GM23338 (cell line): ENCODE measurements at regions not wholly inside any gene's neighbourhood (a gene's known extent, or its start where the extent isn't known, plus 50 kb on each side); places are given as distances from the start of the nearest gene placed in this dataset.

Source experiments
- ATAC-seq: fragments of 200-7000 bp; cut with Tn5 transposase; 3 replicates; pipeline ENCODE4 v1.9.1; 2020
- DNase-seq: peaks from one replicate; pipeline ENCODE4 v3.0.0-alpha.2; 2015; ENCODE audit warnings: low spot score
- H2AFZ ChIP-seq: fragments of 200-600 bp; sonication (generic); 2 replicates; pipeline ENCODE4 v1.8.0; 2016; ENCODE audit warnings: antibody characterized with exemption, mild to moderate bottlenecking, moderate library complexity
- H3F3A ChIP-seq: fragments of 200-600 bp; sonication (generic); replicated peaks from 2 replicates; pipeline ENCODE4 v1.8.0; 2017; ENCODE audit warnings: antibody characterized with exemption, mixed run types, low read depth
- H3K27ac ChIP-seq: fragments of 200-600 bp; sonication (generic); 2 replicates; pipeline ENCODE4 v1.6.1; 2016; ENCODE audit warnings: low read depth
- H3K27me3 ChIP-seq: fragments of 200-600 bp; sonication (generic); 2 replicates; pipeline ENCODE4 v1.8.0; 2016; ENCODE audit warnings: mild to moderate bottlenecking, mixed run types, moderate library complexity; ENCODE audit not compliant: insufficient read depth
- H3K36me3 ChIP-seq: fragments of 200-600 bp; sonication (generic); 2 replicates; pipeline ENCODE4 v1.8.0; 2016; ENCODE audit warnings: mild to moderate bottlenecking; ENCODE audit not compliant: insufficient read depth
- H3K4me1 ChIP-seq: fragments of 200-600 bp; sonication (generic); 2 replicates; pipeline ENCODE4 v1.8.0; 2016; ENCODE audit warnings: mild to moderate bottlenecking, moderate library complexity; ENCODE audit not compliant: insufficient read depth
- H3K4me2 ChIP-seq: fragments of 200-600 bp; sonication (generic); 2 replicates; pipeline ENCODE4 v1.7.1; 2017; ENCODE audit warnings: mixed run types
- H3K4me3 ChIP-seq: fragments of 200-600 bp; sonication (generic); 2 replicates; pipeline ENCODE4 v1.6.1; 2016; ENCODE audit warnings: mixed run types
- H3K79me2 ChIP-seq: fragments of 200-600 bp; sonication (generic); replicated peaks from 2 replicates; pipeline ENCODE4 v1.8.0; 2017; ENCODE audit warnings: mild to moderate bottlenecking; ENCODE audit not compliant: insufficient read depth
- H3K9me2 ChIP-seq: fragments of 200-600 bp; sonication (generic); 2 replicates; pipeline ENCODE4 v1.8.0; 2017; ENCODE audit not compliant: insufficient read depth
- H4K20me1 ChIP-seq: fragments of 200-600 bp; sonication (generic); replicated peaks from 2 replicates; pipeline ENCODE4 v1.8.0; 2017; ENCODE audit warnings: mild to moderate bottlenecking; ENCODE audit not compliant: insufficient read depth
- H3K27ac Mint-ChIP-seq: 2 replicates; pipeline ENCODE4 v1.8.0; 2020; ENCODE audit warnings: inconsistent platforms, mild to moderate bottlenecking, moderate library complexity, mixed read lengths
- H3K27me3 Mint-ChIP-seq: 3 replicates; pipeline ENCODE4 v1.8.0; 2022; ENCODE audit warnings: low read depth, mild to moderate bottlenecking, moderate library complexity, mixed read lengths, inconsistent platforms; ENCODE audit not compliant: insufficient read depth, poor library complexity
- H3K36me3 Mint-ChIP-seq: 3 replicates; pipeline ENCODE4 v1.8.0; 2021; ENCODE audit warnings: low read depth, mild to moderate bottlenecking, inconsistent platforms, moderate library complexity, mixed read lengths
- H3K4me1 Mint-ChIP-seq: 3 replicates; pipeline ENCODE4 v1.8.0; 2020; ENCODE audit warnings: mild to moderate bottlenecking, inconsistent platforms, mixed read lengths
- H3K4me3 Mint-ChIP-seq: 3 replicates; pipeline ENCODE4 v1.8.0; 2021; ENCODE audit warnings: moderate library complexity, mild to moderate bottlenecking, inconsistent platforms, mixed read lengths
- H3K9me3 Mint-ChIP-seq: 3 replicates; pipeline ENCODE4 v1.8.0; 2020; ENCODE audit warnings: moderate library complexity, mild to moderate bottlenecking, inconsistent platforms, mixed read lengths
- CREB1 ChIP-seq: fragments of 250-450 bp; sonication (Bioruptor Pico); IDR thresholded peaks from 2 replicates; pipeline ENCODE4 v1.5.0; 2020; ENCODE audit warnings: low read depth, mild to moderate bottlenecking, moderate library complexity
- EZH2 ChIP-seq: fragments of 200-600 bp; sonication (generic); IDR thresholded peaks from one replicate; pipeline ENCODE4 v1.8.0; 2017; ENCODE audit warnings: antibody characterized with exemption, mild to moderate bottlenecking, low read depth; ENCODE audit not compliant: unreplicated experiment
- JUNB ChIP-seq: IDR thresholded peaks from one replicate; pipeline ENCODE4 v1.6.1; 2016; ENCODE audit warnings: antibody characterized with exemption; ENCODE audit not compliant: unreplicated experiment
- NANOG ChIP-seq: IDR thresholded peaks from 2 replicates; pipeline ENCODE4 v1.6.1; 2016; ENCODE audit warnings: antibody characterized with exemption, borderline replicate concordance
- POLR2AphosphoS5 ChIP-seq: IDR thresholded peaks from 2 replicates; pipeline ENCODE4 v1.6.1; 2016; ENCODE audit warnings: antibody characterized with exemption, low read depth
- REST ChIP-seq: IDR thresholded peaks from one replicate; pipeline ENCODE4 v1.6.1; 2018; ENCODE audit warnings: antibody characterized with exemption; ENCODE audit not compliant: unreplicated experiment
- STAT1 ChIP-seq: IDR thresholded peaks from one replicate; pipeline ENCODE4 v1.6.1; 2016; ENCODE audit warnings: antibody characterized with exemption; ENCODE audit not compliant: unreplicated experiment
- ZNF114 ChIP-seq: fragments of 250-450 bp; sonication (Bioruptor Pico); IDR thresholded peaks from 2 replicates; pipeline ENCODE4 v1.5.0; 2020; ENCODE audit warnings: mild to moderate bottlenecking, moderate library complexity
- ZNF331 ChIP-seq: fragments of 250-450 bp; sonication (Bioruptor Pico); IDR thresholded peaks from 2 replicates; pipeline ENCODE4 v1.5.0; 2020; ENCODE audit warnings: low read depth, mild to moderate bottlenecking, moderate library complexity
- ZNF462 ChIP-seq: fragments of 250-450 bp; sonication (Bioruptor Pico); IDR thresholded peaks from 2 replicates; pipeline ENCODE4 v1.5.0; 2020; ENCODE audit warnings: mild to moderate bottlenecking, moderate library complexity
- TF ChIP-seq, protein P1 (sequence below): IDR thresholded peaks from 2 replicates; pipeline ENCODE4 v1.6.1; 2016; ENCODE audit warnings: antibody characterized with exemption
- TF ChIP-seq, protein P2 (sequence below), 2 experiments: fragments of 200-600 bp in 1 of 2; sonication (generic) in 1 of 2; conservative IDR thresholded peaks; 2 replicates each; pipeline versions ENCODE4 v1.5.1 to v1.6.1; 2016 to 2017; ENCODE audit warnings: antibody characterized with exemption in 2 of 2, low read depth in 2 of 2, mild to moderate bottlenecking in 2 of 2, moderate library complexity in 1 of 2

DNA sequence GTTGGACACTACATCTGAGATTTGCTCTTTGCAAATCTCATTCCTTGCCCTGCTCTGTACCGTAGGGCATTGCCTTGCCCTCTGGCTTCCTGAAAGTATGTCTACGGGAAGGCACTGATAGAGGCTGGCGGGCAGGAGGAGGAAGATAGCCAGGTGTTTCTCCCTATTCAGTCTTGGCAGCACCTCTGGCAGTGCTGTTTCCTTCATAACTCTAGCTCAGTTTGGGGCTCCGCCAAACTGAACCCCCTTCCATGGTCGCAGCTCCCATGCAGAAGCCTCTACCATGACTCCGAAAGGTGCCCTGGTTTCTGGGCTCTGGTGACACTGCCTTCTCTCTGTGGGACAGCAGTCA, 122.3 kb upstream of the PRR20G start (continued):
- TF ChIP-seq ZNF462 (no peak), EZH2 (no peak), STAT1 (no peak), NANOG (no peak), JUNB (no peak), CREB1 (CRISPR knock-in tag) (no peak)

GRCh38 chr3:127409421-127410136, 121.7 kb upstream of the PRR20G start:
- DNase-seq (no peak), ATAC-seq (no peak)
- Histone ChIP-seq H3K36me3 (no peaks in the 10 kb centered on the region), H4K20me1 (no peaks in the 10 kb centered on the region), H3K27ac (no peak overlapping the region), H3K79me2 (no peaks in the 10 kb centered on the region), H3K4me1 (peaks cover 7% of the 10 kb centered on the region; the same call in 1 of the 2 replicates), H3K27me3 (no peaks in the 10 kb centered on the region), H3K4me3 (no peak overlapping the region), H2AFZ (no peak overlapping the region), H3F3A (no peaks in the 10 kb centered on the region), H3K4me2 (no peak overlapping the region), H3K9me2 (0 out of 2 replicates have a peak, but pooled peaks cover 5% of the 10 kb centered on the region)
- H3K4me1 Mint-ChIP-seq: peaks cover 28% of the 10 kb centered on the region
- H3K36me3 Mint-ChIP-seq: no peaks in the 10 kb centered on the region
- no peak overlapping the region for H3K27ac Mint-ChIP-seq
- H3K4me3 Mint-ChIP-seq: no peak overlapping the region
- peaks cover 10% of the 10 kb centered on the region for H3K27me3 Mint-ChIP-seq
- H3K9me3 Mint-ChIP-seq: no peaks in the 10 kb centered on the region
- TF ChIP-seq ZNF114 (CRISPR knock-in tag) (no peak), NANOG (no peak), REST (no peak), JUNB (no peak), STAT1 (no peak), EZH2 (no peak), POLR2AphosphoS5 (no peak), ZNF331 (CRISPR knock-in tag) (no peak), CREB1 (CRISPR knock-in tag) (no peak)
- TF ChIP-seq, protein P1, sequence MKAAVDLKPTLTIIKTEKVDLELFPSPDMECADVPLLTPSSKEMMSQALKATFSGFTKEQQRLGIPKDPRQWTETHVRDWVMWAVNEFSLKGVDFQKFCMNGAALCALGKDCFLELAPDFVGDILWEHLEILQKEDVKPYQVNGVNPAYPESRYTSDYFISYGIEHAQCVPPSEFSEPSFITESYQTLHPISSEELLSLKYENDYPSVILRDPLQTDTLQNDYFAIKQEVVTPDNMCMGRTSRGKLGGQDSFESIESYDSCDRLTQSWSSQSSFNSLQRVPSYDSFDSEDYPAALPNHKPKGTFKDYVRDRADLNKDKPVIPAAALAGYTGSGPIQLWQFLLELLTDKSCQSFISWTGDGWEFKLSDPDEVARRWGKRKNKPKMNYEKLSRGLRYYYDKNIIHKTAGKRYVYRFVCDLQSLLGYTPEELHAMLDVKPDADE: no peak
- TF ChIP-seq, protein P2, sequence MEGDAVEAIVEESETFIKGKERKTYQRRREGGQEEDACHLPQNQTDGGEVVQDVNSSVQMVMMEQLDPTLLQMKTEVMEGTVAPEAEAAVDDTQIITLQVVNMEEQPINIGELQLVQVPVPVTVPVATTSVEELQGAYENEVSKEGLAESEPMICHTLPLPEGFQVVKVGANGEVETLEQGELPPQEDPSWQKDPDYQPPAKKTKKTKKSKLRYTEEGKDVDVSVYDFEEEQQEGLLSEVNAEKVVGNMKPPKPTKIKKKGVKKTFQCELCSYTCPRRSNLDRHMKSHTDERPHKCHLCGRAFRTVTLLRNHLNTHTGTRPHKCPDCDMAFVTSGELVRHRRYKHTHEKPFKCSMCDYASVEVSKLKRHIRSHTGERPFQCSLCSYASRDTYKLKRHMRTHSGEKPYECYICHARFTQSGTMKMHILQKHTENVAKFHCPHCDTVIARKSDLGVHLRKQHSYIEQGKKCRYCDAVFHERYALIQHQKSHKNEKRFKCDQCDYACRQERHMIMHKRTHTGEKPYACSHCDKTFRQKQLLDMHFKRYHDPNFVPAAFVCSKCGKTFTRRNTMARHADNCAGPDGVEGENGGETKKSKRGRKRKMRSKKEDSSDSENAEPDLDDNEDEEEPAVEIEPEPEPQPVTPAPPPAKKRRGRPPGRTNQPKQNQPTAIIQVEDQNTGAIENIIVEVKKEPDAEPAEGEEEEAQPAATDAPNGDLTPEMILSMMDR (conservative IDR thresholded peaks at IDR 0.05; ENCODE audit: low read depth in 2 of 2): no peak
